HG03565 (cell line): ENCODE measurements at regions not wholly inside any gene's neighbourhood (a gene's known extent, or its start where the extent isn't known, plus 50 kb on each side); places are given as distances from the start of the nearest gene placed in this dataset.

Experiments used
- ATAC-seq: cut with Tn5 transposase; IDR thresholded peaks from one replicate; pipeline ENCODE4 v1.9.1; 2021; ENCODE audit warnings: mild to moderate bottlenecking, moderate library complexity; ENCODE audit not compliant: unreplicated experiment

DNA sequence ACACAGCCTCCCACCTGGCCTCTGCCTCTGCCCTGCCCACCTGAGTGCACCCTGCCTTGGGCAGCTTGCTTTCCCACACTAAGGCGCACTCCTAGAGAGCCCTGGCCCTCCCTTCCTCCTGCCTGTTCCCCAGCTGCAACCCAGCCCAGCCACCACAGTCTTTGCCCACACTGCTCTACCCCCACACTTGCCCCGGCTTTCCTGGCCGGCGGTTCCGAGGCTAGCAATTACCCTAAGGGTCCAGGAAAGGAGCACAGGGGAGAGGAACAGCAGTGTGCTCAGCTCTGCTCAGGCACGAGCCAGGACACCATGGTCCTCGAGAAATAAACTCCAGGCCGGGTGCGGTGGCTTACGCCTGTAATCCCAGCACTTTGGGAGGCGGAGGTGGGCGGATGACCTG lies 237.8 kb upstream of the RAB6C start:
- no peak for ATAC-seq

DNA sequence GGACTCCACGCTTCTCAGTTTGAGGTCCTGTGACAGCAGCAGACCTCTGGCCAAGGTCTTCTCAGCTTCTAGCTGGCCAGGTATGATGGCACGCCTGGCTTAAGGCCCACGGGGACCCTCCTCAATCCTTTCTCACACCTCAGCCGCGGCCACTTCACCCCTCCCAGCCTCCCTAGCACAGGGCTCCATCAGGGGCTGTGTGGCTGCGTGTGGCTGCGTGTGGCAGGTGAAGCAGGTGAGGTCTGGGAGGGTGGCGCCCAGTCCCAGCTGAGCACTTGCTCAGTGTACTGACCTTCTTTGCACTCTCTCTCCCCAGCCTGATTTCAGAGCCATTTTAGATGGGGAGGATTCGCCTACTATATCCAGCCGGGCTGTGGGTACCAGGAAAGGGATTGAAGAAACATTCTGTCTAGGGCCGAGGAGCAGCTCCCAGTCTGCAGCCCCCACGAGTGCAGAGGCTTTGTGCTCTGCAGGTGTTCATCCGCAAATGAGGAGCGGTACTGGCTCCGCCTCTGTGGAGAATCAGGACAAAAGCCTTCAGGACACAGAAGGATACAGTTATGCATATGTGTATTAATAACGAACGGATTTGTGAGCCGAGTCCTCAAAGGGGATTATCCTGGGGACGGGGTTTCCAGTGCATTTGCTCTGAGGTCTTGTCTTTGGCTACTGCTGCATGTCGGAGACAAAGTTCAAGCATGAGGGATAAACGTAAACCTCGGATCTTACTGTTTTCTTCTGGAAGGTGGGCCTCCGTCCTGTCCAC lies 236.9 kb upstream of the RAB6C start:
- no peak for ATAC-seq

DNA sequence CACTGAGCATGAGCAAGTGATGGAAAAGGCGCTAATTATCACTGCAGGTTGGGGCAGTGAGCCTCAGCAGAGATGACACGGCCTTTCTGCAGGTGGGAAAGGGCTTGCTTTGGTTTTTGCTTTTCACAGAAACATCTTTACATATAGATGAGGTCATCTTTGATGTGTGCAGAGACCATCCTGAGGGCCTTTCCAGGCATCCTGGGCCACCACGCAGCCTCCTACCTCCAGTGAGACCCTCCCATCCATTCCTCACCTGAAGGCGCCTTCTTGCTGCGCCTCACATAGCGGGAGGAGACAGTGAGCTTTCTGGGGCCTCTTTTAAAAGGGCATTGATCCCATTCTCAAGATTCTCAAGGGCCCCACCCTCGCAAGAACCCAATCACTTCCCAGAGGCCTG lies 235.3 kb upstream of the RAB6C start:
- no peak for ATAC-seq

DNA sequence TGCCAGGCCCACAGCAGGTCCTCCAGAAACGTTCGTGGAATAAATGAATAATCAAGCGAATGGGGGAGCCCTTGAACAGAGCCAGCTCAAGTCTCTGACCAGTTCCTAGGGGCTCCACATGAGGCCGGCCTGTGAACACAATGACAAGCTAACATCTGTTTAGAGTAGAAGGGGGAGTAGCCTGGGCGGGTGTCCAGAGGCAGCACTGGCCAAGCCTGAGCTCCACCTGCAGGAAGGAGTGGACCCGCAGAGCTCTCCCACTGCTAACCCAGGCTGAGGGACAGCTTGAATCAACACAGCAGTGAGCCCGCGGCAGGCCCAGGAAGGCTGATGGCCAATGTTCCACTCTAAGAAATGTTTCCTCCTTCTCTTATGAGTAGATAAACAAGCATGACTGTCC lies 234.8 kb upstream of the RAB6C start:
- ATAC-seq: no peak

DNA sequence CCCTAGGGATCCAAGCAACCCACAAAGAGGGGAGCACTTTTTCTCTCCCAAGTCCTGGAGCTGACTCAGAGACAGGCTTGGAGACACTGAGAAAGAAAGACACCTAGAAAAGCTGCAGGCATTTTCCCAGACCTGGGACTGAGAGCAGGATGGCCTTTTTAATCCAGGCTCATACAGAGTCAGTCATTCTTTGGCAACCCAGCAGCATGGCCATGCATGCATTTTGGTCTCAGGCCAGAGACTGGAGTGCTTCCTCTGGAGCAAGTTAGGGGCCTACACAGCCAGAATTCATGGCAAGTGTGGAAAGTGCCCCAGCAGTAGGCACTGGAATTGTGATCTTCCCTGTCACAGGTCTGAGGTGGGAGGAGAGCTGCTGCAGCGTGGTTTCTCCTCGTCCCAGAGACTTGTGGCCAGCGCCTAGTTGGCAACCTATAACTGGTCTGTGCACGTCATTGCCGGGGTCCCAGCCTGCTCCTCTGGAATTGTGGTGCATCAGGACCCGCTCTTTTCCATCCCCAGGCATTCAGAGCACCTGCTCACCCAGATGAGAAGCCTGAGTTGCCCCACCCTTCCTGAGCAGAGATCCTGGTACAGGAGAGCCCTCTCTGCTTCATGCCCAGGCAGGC lies 231.9 kb upstream of the RAB6C start:
- no peak for ATAC-seq

DNA sequence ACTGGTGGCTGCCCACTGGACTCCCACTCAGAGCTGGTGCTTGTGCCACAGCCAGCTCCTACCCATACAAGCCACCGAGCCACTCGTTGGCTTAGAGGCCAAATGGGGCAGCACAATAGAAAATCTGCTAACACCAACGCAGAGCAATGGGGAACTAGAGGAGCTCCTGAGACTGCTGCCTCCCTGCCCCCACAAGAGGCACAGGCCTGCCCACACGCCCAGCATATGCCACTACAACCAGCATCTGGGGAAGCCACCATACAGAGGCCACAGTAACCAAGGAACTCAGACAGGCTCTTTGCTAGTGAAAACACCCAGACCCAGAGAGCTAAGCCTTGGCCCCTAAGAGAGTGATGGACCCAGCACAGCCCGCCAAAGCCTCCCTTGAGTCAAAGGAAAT lies 231.2 kb upstream of the RAB6C start:
- no peak for ATAC-seq

DNA sequence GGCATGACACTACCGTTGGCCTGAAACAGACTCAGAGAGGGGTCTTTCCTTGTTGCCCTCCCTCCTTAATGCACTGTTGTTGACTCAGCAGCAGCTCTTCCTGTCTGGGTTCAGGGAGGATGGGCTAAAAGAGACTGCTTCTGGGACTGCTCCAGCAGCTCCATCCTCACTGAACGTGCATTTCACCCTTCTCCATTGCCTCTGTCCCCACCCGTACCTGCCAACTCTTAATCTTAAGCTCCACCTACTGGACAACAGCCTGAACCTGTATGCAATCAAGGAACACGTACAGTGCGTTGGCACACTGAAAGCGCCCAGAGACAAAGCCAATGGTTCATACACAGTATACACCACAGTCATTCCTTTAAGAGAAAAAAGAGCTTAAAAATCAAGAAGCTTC lies 230.8 kb upstream of the RAB6C start:
- no peak for ATAC-seq

DNA sequence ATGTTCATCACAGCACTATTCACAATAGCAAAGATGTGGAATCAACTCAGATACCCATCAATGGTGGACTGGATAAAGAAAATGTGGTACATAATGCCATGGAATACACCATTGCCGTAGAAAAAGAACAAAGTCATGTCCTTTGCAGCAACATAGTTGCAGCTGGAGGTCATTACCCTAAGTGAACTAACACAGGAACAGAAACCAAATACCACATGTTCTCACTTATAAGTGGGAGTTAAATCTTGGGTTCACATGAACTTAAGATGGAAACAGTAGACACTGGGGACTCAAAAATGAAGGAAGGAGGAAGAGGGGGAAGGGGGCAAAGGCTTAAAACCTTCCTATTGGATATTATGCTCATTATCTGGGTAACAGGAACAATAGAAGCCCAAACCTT lies 228.1 kb upstream of the RAB6C start:
- ATAC-seq: no peak

DNA sequence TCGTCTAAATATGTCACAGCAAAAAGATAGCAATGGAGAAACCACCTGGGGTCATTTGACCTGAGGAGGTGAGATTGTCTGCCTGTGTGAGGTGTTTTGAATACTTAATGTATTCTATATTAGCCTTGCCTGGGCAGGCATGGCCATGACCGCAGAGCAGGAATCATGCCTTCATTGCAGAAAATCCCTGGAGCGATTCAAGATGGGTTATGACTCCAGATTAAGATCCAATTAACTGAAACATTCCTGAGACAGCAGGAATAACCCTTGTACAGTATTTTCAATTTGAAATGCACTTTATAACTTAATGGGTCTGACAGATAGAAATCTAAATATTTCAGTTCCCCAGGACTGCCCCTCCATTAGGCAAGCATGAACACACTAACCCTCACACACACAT lies 227.3 kb upstream of the RAB6C start:
- ATAC-seq: no peak

DNA sequence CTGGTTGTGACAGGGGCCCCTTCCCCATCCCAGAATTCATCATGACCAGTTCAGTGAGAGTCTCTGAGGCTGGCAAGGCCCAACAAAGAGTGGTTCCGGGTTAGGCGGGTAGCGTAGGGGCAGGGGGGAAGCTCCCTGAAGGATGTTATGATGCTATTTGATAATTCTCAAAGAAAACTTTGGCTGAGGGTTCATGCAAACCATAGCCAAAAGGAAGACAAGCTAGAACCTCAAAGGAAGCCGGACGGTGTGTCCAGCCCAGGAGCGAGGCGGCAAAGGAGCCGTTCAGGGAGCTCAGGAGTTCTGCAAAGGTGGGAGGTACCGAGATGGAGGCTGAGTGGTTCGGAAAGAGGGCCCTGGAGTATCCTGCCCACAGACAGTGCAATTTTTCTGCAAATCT lies 226.8 kb upstream of the RAB6C start:
- no peak for ATAC-seq

DNA sequence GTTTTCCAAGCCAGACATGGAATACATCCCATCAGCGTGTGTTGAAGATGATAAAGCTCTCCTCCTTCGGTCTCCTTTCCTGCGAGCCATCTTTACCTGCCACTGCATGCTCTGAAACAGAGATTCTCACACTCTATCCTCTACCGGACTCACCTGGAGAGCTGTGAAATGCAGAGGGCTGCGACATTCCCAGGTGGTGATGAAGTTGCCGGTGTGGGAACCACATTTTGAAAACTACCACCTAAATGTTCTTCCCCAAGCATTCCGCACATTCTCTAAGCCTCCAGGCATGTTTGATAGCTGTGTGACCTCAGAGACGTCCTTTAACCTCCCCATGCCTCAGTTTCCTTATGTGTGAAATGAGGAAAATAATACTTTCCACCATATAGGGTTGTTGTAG lies 226.2 kb upstream of the RAB6C start:
- no peak for ATAC-seq

DNA sequence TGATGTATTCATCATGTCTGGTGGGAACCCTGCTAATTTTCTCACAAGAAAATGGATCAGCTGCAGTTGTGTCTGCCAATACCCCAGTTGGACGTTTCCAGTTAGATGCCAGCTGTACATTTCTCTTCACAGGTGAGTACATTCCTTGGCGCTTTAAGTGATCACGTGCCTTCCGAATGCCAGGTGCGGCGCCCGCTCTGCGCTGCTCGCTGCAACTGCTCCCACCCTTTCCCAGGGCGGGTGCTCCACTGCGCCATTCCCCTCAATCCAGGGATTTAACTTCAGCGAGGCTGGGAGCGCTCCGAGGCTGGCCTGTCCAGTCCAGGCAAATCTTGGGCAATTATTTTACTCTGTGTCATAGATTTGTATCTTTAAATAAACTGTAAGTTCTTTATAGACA lies 225.0 kb upstream of the RAB6C start:
- no peak for ATAC-seq

DNA sequence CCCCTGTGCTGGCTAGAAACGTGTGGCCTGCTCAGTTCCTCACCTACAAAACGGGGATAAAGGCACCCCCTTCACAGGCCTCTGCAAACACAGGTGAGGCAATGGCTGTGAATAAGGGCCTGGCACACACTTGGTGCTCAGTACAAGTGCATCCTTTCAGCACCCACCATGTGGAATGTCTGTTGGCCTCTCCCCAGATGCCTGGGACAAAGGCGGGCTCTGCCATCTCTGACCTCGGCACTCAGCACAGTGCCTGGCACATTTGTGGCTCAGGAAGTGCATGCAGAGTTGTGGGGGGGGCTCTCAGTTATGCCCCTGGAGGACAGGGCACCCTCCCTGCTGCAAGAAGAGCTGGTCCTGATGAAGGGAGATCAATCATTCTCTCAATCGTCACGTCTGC lies 224.6 kb upstream of the RAB6C start:
- ATAC-seq: no peak

DNA sequence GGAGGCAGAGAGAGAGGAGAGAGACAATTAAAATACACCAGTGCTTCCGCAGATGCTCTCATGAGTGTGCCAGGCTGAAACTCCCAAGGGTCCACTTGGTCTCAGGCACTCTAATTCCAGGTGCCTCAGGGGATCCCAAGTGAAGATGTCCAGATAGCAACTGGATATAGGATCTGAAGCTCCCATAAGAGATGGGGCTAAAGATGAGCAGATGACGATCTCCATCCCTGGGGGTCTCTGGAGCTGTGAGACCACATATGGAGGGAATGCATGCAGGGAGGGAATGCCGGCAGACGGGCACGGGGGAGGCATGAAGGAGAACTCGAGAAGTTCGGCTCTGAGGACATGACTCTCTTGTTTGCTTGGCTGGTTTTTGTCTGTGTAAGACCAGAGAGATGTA lies 223.7 kb upstream of the RAB6C start:
- no peak for ATAC-seq

DNA sequence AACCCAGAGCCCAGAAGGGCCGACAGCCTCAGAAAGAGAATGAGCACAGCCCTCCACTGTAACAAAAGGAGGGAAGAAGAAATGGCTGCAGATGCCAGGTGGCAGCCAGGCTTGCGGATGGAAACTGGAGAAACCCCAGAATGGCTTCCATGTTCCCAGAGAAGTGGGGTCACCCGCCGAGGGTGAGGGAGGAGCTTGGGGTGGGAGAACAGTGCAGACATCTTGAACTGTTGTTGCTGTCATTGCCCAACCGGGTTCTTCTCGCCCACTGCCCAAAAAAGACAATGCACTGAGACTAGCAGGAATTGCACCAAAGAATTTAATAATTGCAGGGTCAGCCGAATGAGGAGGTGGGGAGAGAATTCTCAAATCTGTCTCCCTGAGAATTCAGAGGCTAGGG lies 223.2 kb upstream of the RAB6C start:
- ATAC-seq: no peak

DNA sequence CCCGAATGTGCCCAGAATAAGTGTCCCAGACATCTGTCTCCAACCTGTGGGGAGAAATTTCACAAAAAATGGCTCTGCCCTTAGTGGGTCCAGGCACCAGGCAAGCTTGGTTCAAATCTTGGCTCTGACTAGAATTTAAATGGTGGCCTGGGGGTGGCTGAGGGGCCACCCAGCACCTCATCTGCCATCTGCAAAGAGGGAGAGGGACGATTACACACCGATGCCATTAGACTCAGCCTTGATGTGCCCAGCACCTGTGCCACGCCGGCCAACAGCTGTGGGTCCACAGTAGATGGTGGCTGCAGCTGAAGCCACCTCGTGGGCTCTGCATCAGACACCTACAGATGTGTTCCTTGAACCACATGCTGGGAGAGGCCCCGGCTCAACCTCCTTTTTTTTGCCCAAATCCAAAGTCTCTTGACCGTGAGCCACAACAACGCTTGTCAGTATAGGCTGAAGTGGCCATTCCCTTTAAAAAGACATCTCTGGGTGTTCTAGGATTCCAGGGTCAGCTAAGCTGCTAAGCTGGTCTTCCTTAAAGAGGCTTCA lies 222.0 kb upstream of the RAB6C start:
- no peak for ATAC-seq

DNA sequence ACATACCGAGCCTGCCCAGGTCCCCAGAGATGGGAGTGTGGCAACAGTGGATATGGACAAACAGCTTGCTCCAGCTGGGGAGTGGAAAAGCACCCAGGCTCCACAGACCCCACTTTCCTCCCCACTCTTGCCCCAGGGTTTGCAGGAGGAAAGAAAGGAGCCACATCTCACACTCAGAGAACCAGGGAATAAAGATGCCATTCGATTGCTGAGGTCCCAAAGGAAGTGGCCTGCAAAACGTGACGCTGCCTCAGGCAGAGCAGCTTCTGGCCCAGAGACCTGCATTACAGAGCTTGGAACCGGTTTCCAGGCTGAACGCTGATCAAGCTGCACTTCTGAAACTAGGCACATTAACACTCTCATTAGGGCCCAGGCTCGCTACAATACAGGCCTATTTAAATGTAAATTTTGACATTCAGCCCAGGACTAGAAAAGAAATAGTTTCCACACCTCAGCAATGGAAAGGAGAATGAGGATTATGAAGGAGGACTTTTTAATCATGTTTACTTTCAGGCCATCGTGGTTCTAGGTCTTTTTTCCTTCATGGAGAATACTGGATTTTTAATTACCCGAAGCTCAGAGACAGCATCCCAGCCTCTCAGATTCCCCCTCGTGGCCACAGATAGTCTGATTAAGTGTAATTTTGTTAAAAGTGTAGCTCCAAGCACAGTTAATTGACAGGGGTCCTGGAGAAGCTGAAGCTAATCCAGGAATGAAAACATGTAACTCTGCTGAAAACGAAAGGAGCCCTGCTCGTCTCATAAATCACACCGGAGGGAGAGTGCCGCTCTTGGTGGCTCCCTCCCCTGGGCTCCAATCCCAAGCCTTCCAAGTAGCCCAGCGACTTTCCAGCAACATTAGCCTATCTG lies 221.3 kb upstream of the RAB6C start:
- no peak for ATAC-seq

DNA sequence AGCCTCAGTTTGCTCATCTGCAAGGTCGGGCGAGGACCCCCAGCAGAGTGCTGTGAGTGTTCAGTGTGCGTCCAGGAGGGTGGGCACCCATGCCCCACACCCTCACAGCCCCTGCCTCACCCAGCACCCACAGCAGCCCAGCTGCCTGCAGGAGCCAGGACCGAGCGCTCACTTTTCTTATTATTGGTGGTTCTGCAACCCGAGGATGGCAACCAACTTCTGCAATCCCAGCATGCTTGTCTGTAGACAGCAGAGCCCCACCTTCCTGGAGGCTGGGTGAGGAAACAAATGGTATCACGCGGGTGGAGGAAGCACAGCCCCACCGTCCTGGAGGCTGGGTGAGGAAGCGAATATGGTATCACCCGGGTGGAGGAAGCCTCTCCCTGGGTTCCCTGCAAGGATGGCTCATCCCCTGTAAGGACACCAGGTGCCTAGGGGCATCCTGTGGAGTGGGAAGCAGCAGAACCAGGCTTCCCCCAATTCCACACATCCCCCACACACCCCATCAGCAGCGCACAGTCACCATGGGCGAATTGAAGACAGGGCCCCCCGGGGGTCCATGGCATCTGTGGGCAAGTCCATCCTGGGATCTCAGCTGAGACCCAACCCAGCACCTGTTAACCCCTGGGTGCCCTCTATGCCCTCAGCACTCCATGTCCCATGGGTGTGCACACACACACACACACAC lies 220.5 kb upstream of the RAB6C start:
- ATAC-seq: no peak

DNA sequence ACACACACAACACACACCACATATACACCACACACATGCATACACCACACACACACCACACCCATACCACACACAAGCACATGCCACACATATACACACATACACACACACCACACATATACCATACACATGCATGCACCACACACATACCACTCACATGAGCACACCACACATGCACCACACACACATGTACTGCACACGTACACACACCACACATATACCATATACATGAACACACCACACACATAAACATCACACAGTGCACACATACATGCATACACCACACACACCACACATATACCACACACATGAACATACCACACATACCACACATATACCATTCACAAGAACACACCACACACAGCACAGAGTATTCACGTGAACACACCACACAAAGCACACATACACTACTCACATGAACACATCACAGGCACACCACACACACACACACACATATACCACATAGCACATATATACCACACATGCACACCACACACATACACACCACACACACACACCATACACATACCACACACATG lies 219.9 kb upstream of the RAB6C start:
- ATAC-seq: no peak

DNA sequence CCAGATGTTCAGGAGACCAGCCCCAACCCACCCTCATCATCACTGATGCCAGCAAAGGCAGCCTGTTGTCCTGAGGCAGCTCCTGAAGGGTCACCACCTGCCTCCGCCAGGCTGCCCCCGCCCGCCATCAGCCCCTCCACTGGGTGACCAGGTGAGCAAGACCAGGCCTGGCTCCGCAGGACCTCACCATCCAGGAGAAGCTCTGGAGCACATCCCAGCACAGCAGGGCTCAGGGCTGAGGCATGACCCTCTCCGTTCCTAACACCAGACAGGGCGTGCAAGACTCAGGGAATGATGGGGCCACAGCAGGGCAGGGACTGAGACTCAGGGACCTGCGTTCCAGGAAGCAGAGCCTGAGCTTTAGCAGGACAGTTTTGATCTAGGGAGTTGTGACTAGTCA lies 218.8 kb upstream of the RAB6C start:
- no peak for ATAC-seq

DNA sequence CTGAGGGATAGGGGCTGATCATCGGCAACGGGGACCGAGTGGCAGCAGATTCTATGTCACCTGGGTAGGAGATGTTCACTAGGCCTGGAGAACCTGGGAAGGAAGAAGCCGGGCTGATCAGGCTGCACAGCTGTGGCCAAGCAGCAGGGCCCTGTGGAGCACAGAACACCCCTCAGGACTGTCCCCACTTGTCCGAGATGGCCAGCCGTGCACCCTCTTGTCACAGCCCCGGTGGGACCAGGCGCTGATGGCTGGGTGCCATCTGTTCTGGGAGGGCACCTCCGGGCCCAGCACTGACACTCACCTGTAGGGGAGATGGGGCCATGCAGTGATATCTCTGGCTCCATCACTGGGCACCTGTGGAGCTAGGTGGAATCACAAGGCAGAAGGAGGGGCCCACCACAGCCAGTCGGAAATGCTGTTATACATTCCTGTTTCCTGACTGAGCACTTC lies 217.9 kb upstream of the RAB6C start:
- ATAC-seq: no peak
